ENCODE measurements at regions not wholly inside any gene's neighbourhood (a gene's known extent, or its start where the extent isn't known, plus 50 kb on each side); places are given as distances from the start of the nearest gene placed in this dataset.

GRCh38 chr6:74932232-74932888, 273.5 kb downstream of the COL12A1 start:
- TF ChIP-seq POLR2A (IDR thresholded peaks at IDR 0.05) (no peak), CTCF (IDR thresholded peaks at IDR 0.05) (no peak)

All from vagina (tissue), 2 donors.